CD4-positive, alpha-beta T cell treated with Interleukin-6 for 4 hours (primary cell): ENCODE measurements at regions not wholly inside any gene's neighbourhood (a gene's known extent, or its start where the extent isn't known, plus 50 kb on each side); places are given as distances from the start of the nearest gene placed in this dataset.

ENCODE experiments used
- DNase-seq: peaks from one replicate; pipeline ENCODE4 v3.0.0-alpha.2; 2020; ENCODE audit warnings: mixed read lengths

GRCh38 chr6:37105148-37106050, 64.6 kb upstream of the PIM1 start:
- DNase-seq, result no peak

- DNase-seq, result no peak
Measured at GRCh38 chr6:37106051-37106363, 63.9 kb upstream of the PIM1 start.

GRCh38 chr6:37106554-37106953, 63.4 kb upstream of the PIM1 start:
- no peak for DNase-seq

GRCh38 chr6:37106982-37107491, 62.9 kb upstream of the PIM1 start:
- no peak for DNase-seq

GRCh38 chr6:37109714-37110499, 60.0 kb upstream of the PIM1 start:
- no peak for DNase-seq

- DNase-seq, result no peak
Measured at GRCh38 chr6:37110500-37111461, 59.2 kb upstream of the PIM1 start.

GRCh38 chr6:37113976-37114375, 56.0 kb upstream of the PIM1 start:
- DNase-seq, result no peak

GRCh38 chr6:37114612-37115011, 55.3 kb upstream of the PIM1 start:
- DNase-seq, result no peak

GRCh38 chr6:37115236-37115895, 54.6 kb upstream of the PIM1 start:
- DNase-seq, result no peak

- no peak for DNase-seq
Measured at GRCh38 chr6:37116326-37116725, 53.6 kb upstream of the PIM1 start.

- no peak for DNase-seq
Measured at GRCh38 chr6:37119387-37119886, 50.5 kb upstream of the PIM1 start.
